Gastroesophageal sphincter (tissue), 3 donors: ENCODE measurements at regions not wholly inside any gene's neighbourhood (a gene's known extent, or its start where the extent isn't known, plus 50 kb on each side); places are given as distances from the start of the nearest gene placed in this dataset.

ENCODE experiments used
- CTCF ChIP-seq, 4 experiments: fragments of 200-600 bp in 2 of 4; fragments of 450-650 bp in 2 of 4; sonication (generic) in 1 of 4; IDR thresholded peaks; one replicate each; pipeline ENCODE4 v1.5.1; 2017 to 2019; ENCODE audit warnings: antibody characterized with exemption in 4 of 4, mild to moderate bottlenecking in 2 of 4, moderate library complexity in 2 of 4
- POLR2A ChIP-seq, 2 donors: fragments of 450-650 bp; IDR thresholded peaks; one replicate each; pipeline ENCODE4 v1.6.1; 2017; ENCODE audit warnings: antibody characterized with exemption in 2 of 2, mild to moderate bottlenecking in 2 of 2, moderate library complexity in 1 of 2
- POLR2AphosphoS5 ChIP-seq: sonication (generic); formaldehyde crosslinking; IDR thresholded peaks from one replicate; pipeline ENCODE4 v1.6.1; 2017; ENCODE audit warnings: antibody characterized with exemption

GRCh38 chr10:77710081-77710551 is 72.5 kb upstream of the KCNMA1 start:
- no peak for TF ChIP-seq POLR2AphosphoS5
- TF ChIP-seq CTCF (IDR thresholded peaks at IDR 0.05), result no peak
- no peak for TF ChIP-seq POLR2A (IDR thresholded peaks at IDR 0.05)
